ENCODE measurements at regions not wholly inside any gene's neighbourhood (a gene's known extent, or its start where the extent isn't known, plus 50 kb on each side); places are given as distances from the start of the nearest gene placed in this dataset.

GRCh38 chr15:79172801-79173460 is 82.4 kb upstream of the RASGRF1 start:
- DNase-seq (ENCODE audit: low read depth) = no peak
- Histone ChIP-seq H3K36me3 (ENCODE audit: control insufficient read depth, insufficient read depth, low read length) (no peaks in the 10 kb centered on the region), H3K4me3 (ENCODE audit: low read depth, low read length) (no peak overlapping the region), H3K27me3 (ENCODE audit: control insufficient read depth, insufficient read depth, low read length) (peaks cover 2% of the 10 kb centered on the region; the same call in 1 of the 2 replicates)
- no peak for TF ChIP-seq CTCF (IDR thresholded peaks at IDR 0.05; ENCODE audit: insufficient read depth, low read depth, low read length)
- ChIA-PET POLR2A (no interaction called here), CTCF (interaction anchor here (1.4 to 3.0 kb wide), 2 partner anchors 11 to 145 kb away, joined by 3 to 34 read pairs; no protein-coding TSS in a partner anchor)

- POLR2A ChIA-PET = no interaction called here
- H3K27me3 ChIP-seq (ENCODE audit: control insufficient read depth, insufficient read depth, low read length) = peaks cover 2% of the 10 kb centered on the region; the same call in 1 of the 2 replicates
- TF ChIP-seq CTCF (IDR thresholded peaks at IDR 0.05; ENCODE audit: insufficient read depth, low read depth, low read length) = no peak
- DNase-seq (ENCODE audit: low read depth) = no peak
- CTCF ChIA-PET = interaction anchor here (1.4 kb wide), 1 partner anchor 144 kb away, joined by 3 read pairs; no protein-coding TSS in a partner anchor
- H3K4me3 ChIP-seq (ENCODE audit: low read depth, low read length) = no peak overlapping the region
- H3K36me3 ChIP-seq (ENCODE audit: control insufficient read depth, insufficient read depth, low read length) = no peaks in the 10 kb centered on the region
These were observed 81.5 kb upstream of the RASGRF1 start for GRCh38 chr15:79172032-79172481.

GRCh38 chr15:79171320-79172031 is 80.9 kb upstream of the RASGRF1 start:
- no peak for TF ChIP-seq CTCF (IDR thresholded peaks at IDR 0.05; ENCODE audit: insufficient read depth, low read depth, low read length)
- CTCF ChIA-PET = interaction anchor here (0.8 to 2.6 kb wide), 2 partner anchors 13 to 25 kb away, joined by 4 to 10 read pairs; no protein-coding TSS in a partner anchor
- H3K27me3 ChIP-seq (ENCODE audit: control insufficient read depth, insufficient read depth, low read length) = peaks cover 2% of the 10 kb centered on the region; the same call in 1 of the 2 replicates
- POLR2A ChIA-PET = no interaction called here
- no peaks in the 10 kb centered on the region for H3K36me3 ChIP-seq (ENCODE audit: control insufficient read depth, insufficient read depth, low read length)
- no peak overlapping the region for H3K4me3 ChIP-seq (ENCODE audit: low read depth, low read length)
- DNase-seq (ENCODE audit: low read depth) = no peak

- TF ChIP-seq CTCF (IDR thresholded peaks at IDR 0.05; ENCODE audit: insufficient read depth, low read depth, low read length) = no peak
- no peak for DNase-seq (ENCODE audit: low read depth)
- ChIA-PET POLR2A (no interaction called here), CTCF (interaction anchor here (1.0 to 2.6 kb wide), 3 partner anchors 11 to 22 kb away, joined by 3 to 10 read pairs (median 3); no protein-coding TSS in a partner anchor)
- Histone ChIP-seq H3K36me3 (ENCODE audit: control insufficient read depth, insufficient read depth, low read length) (no peaks in the 10 kb centered on the region), H3K27me3 (ENCODE audit: control insufficient read depth, insufficient read depth, low read length) (no peaks in the 10 kb centered on the region; the same call in 1 of the 2 replicates), H3K4me3 (ENCODE audit: low read depth, low read length) (no peak overlapping the region)
These were observed 79.7 kb upstream of the RASGRF1 start for GRCh38 chr15:79170256-79170664.

- DNase-seq (ENCODE audit: low read depth) = no peak
- Histone ChIP-seq H3K36me3 (ENCODE audit: control insufficient read depth, insufficient read depth, low read length) (no peaks in the 10 kb centered on the region), H3K27me3 (ENCODE audit: control insufficient read depth, insufficient read depth, low read length) (no peaks in the 10 kb centered on the region; the same call in 1 of the 2 replicates), H3K4me3 (ENCODE audit: low read depth, low read length) (no peak overlapping the region)
- ChIA-PET CTCF (interaction anchor here (1.0 to 2.6 kb wide), 4 partner anchors 12 to 260 kb away, joined by 3 to 10 read pairs (median 3); no protein-coding TSS in a partner anchor), POLR2A (no interaction called here)
- no peak for TF ChIP-seq CTCF (IDR thresholded peaks at IDR 0.05; ENCODE audit: insufficient read depth, low read depth, low read length)
These were observed 79.0 kb upstream of the RASGRF1 start for GRCh38 chr15:79169526-79170133.

All from BJ (cell line).